Neuronal stem cell (in vitro differentiated cells): ENCODE measurements at regions not wholly inside any gene's neighbourhood (a gene's known extent, or its start where the extent isn't known, plus 50 kb on each side); places are given as distances from the start of the nearest gene placed in this dataset. TPM values are rescaled to one million over a fixed set of nuclear protein-coding genes. Genes with fewer than 3 reads are reported as not detected.
"Not testable (repeated sequence)": the region's sequence is repeated elsewhere in the genome, so short reads cannot be mapped to it uniquely, and the experiment has no call there.

Experiments used
- DNase-seq: peaks from one replicate; pipeline ENCODE4 v3.0.0-alpha.2; 2013; ENCODE audit warnings: low spot score
- H2AFZ ChIP-seq: one replicate; pipeline ENCODE4 v1.6.1; 2013; ENCODE audit warnings: mild to moderate bottlenecking, low read length, inconsistent platforms
- H2AK5ac ChIP-seq: 2 replicates; pipeline ENCODE4 v1.6.1; 2013; ENCODE audit warnings: low read depth, mild to moderate bottlenecking, inconsistent platforms, low read length, moderate library complexity, mixed read lengths
- H2BK120ac ChIP-seq: 2 replicates; pipeline ENCODE4 v1.6.1; 2013; ENCODE audit warnings: low read depth, mild to moderate bottlenecking, inconsistent platforms, low read length, moderate library complexity, mixed read lengths
- H2BK12ac ChIP-seq: one replicate; pipeline ENCODE4 v1.6.1; 2013; ENCODE audit warnings: low read length, inconsistent platforms
- H2BK15ac ChIP-seq: 2 replicates; pipeline ENCODE4 v1.6.1; 2013; ENCODE audit warnings: mild to moderate bottlenecking, low read length, inconsistent platforms, mixed read lengths
- H2BK5ac ChIP-seq: one replicate; pipeline ENCODE4 v1.6.1; 2013; ENCODE audit warnings: inconsistent platforms, mild to moderate bottlenecking, low read length, moderate library complexity
- H3K14ac ChIP-seq: one replicate; pipeline ENCODE4 v1.6.1; 2013; ENCODE audit warnings: low read length, inconsistent platforms
- H3K18ac ChIP-seq: 2 replicates; pipeline ENCODE4 v1.6.1; 2013; ENCODE audit warnings: low read length, inconsistent platforms
- H3K23ac ChIP-seq: 2 replicates; pipeline ENCODE4 v1.6.1; 2013; ENCODE audit warnings: low read depth, mild to moderate bottlenecking, mixed read lengths, low read length, inconsistent platforms; ENCODE audit not compliant: poor library complexity
- H3K27ac ChIP-seq: replicated peaks from 3 replicates; pipeline ENCODE4 v1.5.1; 2013; ENCODE audit warnings: low read length, inconsistent platforms
- H3K27me3 ChIP-seq, 3 experiments: 2 replicates each; pipeline ENCODE4 v1.6.1; 2013; ENCODE audit warnings: low read length in 3 of 3, mild to moderate bottlenecking in 2 of 3, inconsistent platforms in 1 of 3, low read depth in 1 of 3, mixed read lengths in 1 of 3, moderate library complexity in 1 of 3; ENCODE audit not compliant: control insufficient read depth in 3 of 3, insufficient read depth in 3 of 3
- H3K36me3 ChIP-seq, 2 donors: replicated peaks in 1 of 2; 2 replicates each; pipeline ENCODE4 v1.6.1; 2013; ENCODE audit warnings: low read length in 2 of 2; ENCODE audit not compliant: control insufficient read depth in 2 of 2, insufficient read depth in 2 of 2
- H3K4ac ChIP-seq: 2 replicates; pipeline ENCODE4 v1.6.1; 2013; ENCODE audit warnings: inconsistent platforms, mild to moderate bottlenecking, low read length, moderate library complexity
- H3K4me1 ChIP-seq, 2 donors: 1 replicate in 1 of 2; 2 replicates in 1 of 2; pipeline ENCODE4 v1.6.1; 2013; ENCODE audit warnings: low read length in 2 of 2, low read depth in 1 of 2; ENCODE audit not compliant: control insufficient read depth in 2 of 2, insufficient read depth in 1 of 2
- H3K4me2 ChIP-seq: one replicate; pipeline ENCODE4 v1.6.1; 2013; ENCODE audit warnings: mild to moderate bottlenecking, low read length, inconsistent platforms; ENCODE audit not compliant: insufficient read depth, poor library complexity, severe bottlenecking
- H3K4me3 ChIP-seq, 2 donors: 2 replicates each; pipeline ENCODE4 v1.5.1; 2013; ENCODE audit warnings: low read length in 2 of 2, mild to moderate bottlenecking in 2 of 2, inconsistent platforms in 1 of 2, moderate library complexity in 1 of 2
- H3K79me1 ChIP-seq: one replicate; pipeline ENCODE4 v1.6.1; 2013; ENCODE audit warnings: low read depth, mild to moderate bottlenecking, inconsistent platforms, low read length, moderate library complexity
- H3K9ac ChIP-seq: one replicate; pipeline ENCODE4 v1.6.1; 2013; ENCODE audit warnings: mild to moderate bottlenecking, low read depth, low read length, inconsistent platforms; ENCODE audit not compliant: poor library complexity
- H3K9me3 ChIP-seq, 2 donors: replicated peaks in 1 of 2; 2 replicates each; pipeline versions ENCODE3 to v1.6.1; 2013; ENCODE audit warnings: low read length in 2 of 2, mild to moderate bottlenecking in 2 of 2, inconsistent platforms in 1 of 2, low read depth in 1 of 2, mixed read lengths in 1 of 2, moderate library complexity in 1 of 2; ENCODE audit not compliant: control insufficient read depth in 2 of 2, insufficient read depth in 1 of 2
- H4K8ac ChIP-seq: one replicate; pipeline ENCODE4 v1.6.1; 2013; ENCODE audit warnings: low read depth, mild to moderate bottlenecking, inconsistent platforms, low read length, moderate library complexity
- H4K91ac ChIP-seq: one replicate; pipeline ENCODE4 v1.6.1; 2013; ENCODE audit warnings: low read length, low read depth, mild to moderate bottlenecking, inconsistent platforms; ENCODE audit not compliant: poor library complexity
- WGBS, 2 donors: extraction: QIAGEN DNeasy Blood & Tissue Kit; methylation state at CpG; one replicate each; pipeline ENCODE4 v1.1.7; 2013; ENCODE audit warnings: missing lambda C conversion rate in 2 of 2, mixed read lengths in 1 of 2; ENCODE audit not compliant: insufficient read length in 2 of 2, insufficient replicate concordance in 1 of 2; ENCODE audit errors: extremely low coverage in 2 of 2; 5-methylcytosine and 5-hydroxymethylcytosine counted together
- small RNA-seq: library from polyadenylated mRNA; stranded (forward); fragments of <200 nt; extraction: miRNeasy Mini kit (QIAGEN cat#:217004); gene quantifications from one replicate; pipeline ENCODE3, GENCODE V24; 2013; ENCODE audit not compliant: insufficient read depth

- not testable (repeated sequence) for H3K27me3 ChIP-seq, H3K4me1 ChIP-seq, H3K4ac ChIP-seq, H3K18ac ChIP-seq, H3K23ac ChIP-seq, H3K36me3 ChIP-seq, H2AFZ ChIP-seq, H2BK12ac ChIP-seq, DNase-seq, H4K8ac ChIP-seq, H3K27ac ChIP-seq, H2BK120ac ChIP-seq, H2BK15ac ChIP-seq, H2AK5ac ChIP-seq, H3K9me3 ChIP-seq, H2BK5ac ChIP-seq, H3K79me1 ChIP-seq, H4K91ac ChIP-seq, H3K4me3 ChIP-seq, H3K14ac ChIP-seq, H3K4me2 ChIP-seq, H3K9ac ChIP-seq
- no CpG with 5 or more reads among the region's 7 CpGs for WGBS, 2 donors
Observed at GRCh38 chr12:131659976-131660375, 50.9 kb upstream of the SFSWAP start.

- not testable (repeated sequence) for H3K79me1 ChIP-seq, H3K9me3 ChIP-seq, H2AK5ac ChIP-seq, H2AFZ ChIP-seq, H2BK120ac ChIP-seq, H3K4me3 ChIP-seq, H2BK12ac ChIP-seq, DNase-seq, H2BK5ac ChIP-seq, H3K27me3 ChIP-seq, H4K91ac ChIP-seq, H3K4ac ChIP-seq, H4K8ac ChIP-seq, H3K27ac ChIP-seq, H3K23ac ChIP-seq, H3K4me1 ChIP-seq, H2BK15ac ChIP-seq, H3K18ac ChIP-seq, H3K9ac ChIP-seq, H3K4me2 ChIP-seq, H3K36me3 ChIP-seq
- H3K14ac ChIP-seq = peak overlapping the region; percentile 56
- no CpG with 5 or more reads among the region's 12 CpGs for WGBS, 2 donors
Observed at GRCh38 chr12:131660401-131660800, 50.5 kb upstream of the SFSWAP start.

Small RNAs in the stretch of these regions (small RNA-seq; reads per million reads assigned to genes)
- not detected for gene AC140063.1
- gene RNA5SP376 = not detected
